GM18870 (cell line): ENCODE measurements at regions not wholly inside any gene's neighbourhood (a gene's known extent, or its start where the extent isn't known, plus 50 kb on each side); places are given as distances from the start of the nearest gene placed in this dataset.

Source experiments
- ATAC-seq: cut with Tn5 transposase; IDR thresholded peaks from one replicate; pipeline ENCODE4 v1.9.1; 2021; ENCODE audit warnings: moderate library complexity; ENCODE audit not compliant: unreplicated experiment

DNA sequence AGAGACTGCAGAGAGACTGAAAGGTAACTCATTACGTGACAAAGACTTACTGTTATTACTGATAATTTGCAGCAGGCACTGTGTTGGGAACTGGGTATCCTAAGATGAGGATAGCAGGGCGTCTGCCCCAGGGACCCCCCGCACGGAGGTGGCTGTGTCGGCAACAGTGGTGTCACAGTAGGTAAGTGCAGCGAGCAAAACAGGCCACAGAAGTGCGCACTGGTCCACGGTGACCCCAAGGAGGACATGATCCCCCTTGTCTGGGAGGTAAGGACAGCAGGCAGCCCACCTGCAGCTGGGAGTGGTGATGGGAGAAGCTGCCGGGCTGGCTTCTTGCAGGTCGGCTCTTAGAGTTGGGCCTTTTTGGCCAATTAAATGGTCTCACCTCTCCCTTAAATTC is 82.9 kb downstream of the FAM43A start:
- ATAC-seq, result no peak

- ATAC-seq, result peak; percentile 94
These were observed 83.4 kb downstream of the FAM43A start for GRCh38 chr3:194769020-194769643.

GRCh38 chr3:194772241-194773000 is 86.7 kb downstream of the FAM43A start:
- no peak for ATAC-seq

DNA sequence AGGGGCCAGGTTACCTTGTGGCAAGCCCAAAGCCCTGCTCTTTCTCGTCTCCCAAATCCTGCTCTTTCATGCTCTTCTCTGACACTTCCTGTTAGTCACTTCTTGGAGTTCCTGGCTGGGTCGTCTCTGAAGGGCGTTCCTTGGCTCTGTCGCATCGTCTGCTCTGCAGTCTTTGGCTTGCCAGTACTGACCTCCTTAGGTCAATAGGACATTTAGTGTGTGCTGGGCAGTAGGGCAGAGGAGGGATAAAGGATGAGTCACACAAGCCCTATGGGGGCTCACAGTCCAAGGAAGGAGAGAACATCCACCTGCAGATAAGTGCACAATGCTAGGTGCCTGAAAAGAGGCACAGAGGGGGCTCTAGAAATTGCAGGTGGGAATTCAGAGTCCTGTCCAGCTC is 87.5 kb downstream of the FAM43A start:
- no peak for ATAC-seq

GRCh38 chr3:194773771-194774455 is 88.2 kb downstream of the FAM43A start:
- ATAC-seq, result no peak

GRCh38 chr3:194775266-194775665 is 89.6 kb downstream of the FAM43A start:
- no peak for ATAC-seq

- no peak for ATAC-seq
These were observed 90.0 kb downstream of the FAM43A start for GRCh38 chr3:194775731-194776130.

- no peak for ATAC-seq
These were observed 92.0 kb downstream of the FAM43A start for GRCh38 chr3:194777729-194778128.

DNA sequence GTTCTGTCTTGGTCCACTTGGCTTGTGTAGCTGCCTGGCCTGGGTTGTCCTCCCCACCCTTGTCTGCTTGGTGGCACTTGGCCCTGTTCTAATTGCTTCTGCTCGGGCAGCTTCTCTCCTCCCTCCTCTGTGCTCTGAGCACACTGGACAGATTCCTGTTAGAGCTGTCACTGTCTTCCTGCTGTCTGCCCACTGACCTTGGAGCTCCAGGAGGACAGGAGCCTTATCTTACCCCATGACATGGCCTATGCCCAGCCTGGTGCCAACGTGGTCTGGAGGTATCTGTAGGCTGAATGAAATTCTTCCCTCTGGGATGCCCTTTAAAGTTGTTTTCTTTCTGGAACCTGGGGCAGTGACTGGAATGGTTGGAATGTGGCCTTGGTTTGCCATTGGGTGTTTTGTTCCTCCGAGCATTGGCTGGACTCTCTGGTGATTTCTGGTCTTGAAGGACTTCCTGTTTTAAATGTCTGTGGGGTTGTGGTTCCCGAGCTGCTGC is 94.1 kb downstream of the FAM43A start:
- no peak for ATAC-seq

GRCh38 chr3:194780706-194781105 is 95.0 kb downstream of the FAM43A start:
- ATAC-seq, result no peak

- ATAC-seq, result no peak
These were observed 95.9 kb downstream of the FAM43A start for GRCh38 chr3:194781617-194782016.

DNA sequence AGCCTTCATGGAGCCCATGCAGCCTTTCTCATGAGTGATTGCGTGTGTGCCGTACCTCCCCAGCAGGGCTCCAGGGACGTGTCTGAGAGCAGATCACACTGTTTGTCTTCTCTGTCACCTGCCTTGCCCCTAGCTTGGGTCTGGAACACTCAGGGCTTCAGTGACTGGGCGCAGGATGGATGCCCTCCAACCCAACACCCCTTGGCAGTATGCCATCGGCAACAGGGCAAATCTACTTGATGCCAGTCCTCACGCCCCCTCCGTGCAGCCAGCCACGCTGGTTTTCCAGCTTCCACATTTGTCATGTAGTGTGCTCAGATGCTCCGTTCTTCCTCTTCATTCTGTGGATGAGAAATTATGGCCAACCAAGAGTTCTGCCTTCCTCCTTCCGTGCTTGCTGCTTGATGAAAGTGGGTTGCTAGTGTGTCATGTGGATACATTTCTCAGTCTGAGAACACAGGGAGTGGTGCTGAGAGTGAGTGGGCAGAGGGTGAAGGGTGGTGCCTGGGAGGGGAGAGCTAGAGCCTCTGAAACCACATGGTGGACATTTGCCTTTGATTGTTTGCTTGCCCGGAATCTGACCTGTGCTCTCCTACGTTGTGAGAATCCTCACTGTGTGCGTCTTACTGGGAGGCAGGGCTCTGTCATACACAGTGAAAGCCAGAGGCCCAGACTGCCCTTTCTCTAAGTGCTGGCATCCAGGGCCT is 97.2 kb downstream of the FAM43A start:
- ATAC-seq, result no peak

DNA sequence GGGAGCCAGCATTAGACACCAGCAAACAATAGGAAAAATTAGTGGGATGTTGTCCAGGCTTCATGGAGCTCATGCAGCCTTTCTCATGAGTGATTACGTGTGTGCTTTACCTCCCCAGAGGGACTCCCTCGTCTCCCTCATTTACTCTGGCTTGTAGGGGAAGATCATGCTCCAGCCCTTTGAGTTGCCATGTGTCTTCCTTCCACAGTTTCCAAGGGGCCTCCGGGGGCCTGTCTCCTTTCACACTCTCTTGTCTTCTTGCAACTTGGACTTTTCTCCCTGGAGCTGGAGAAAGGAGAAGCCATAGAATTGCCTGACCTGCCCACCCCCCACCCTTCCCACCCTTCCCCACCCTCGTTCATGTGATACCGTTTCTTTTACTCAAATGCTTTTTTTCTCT is 98.7 kb downstream of the FAM43A start:
- no peak for ATAC-seq

DNA sequence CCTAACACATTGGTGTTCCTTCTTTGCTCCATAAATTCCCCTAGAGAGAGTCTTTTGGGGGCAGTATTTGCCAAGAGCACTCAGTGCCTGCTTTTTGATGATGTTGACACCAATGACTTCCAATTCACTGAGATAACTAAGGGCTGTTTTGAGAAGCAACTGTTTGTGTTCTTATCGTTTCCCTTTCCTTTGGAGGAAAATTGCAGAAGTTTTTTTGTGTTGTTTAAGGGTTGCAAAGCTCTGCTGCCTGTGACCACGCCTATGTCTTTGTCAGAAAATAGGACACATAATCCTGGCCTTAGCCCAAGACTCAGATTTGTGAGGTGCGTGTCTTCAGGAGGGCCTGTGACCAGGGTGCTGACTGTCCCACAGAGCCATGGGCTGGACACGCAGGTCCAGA is 99.6 kb downstream of the FAM43A start:
- no peak for ATAC-seq

GRCh38 chr3:194787072-194787471 is 101.4 kb downstream of the FAM43A start:
- no peak for ATAC-seq

- no peak for ATAC-seq
These were observed 102.0 kb downstream of the FAM43A start for GRCh38 chr3:194787650-194788049.

GRCh38 chr3:194792368-194792767 is 106.7 kb downstream of the FAM43A start:
- no peak for ATAC-seq

DNA sequence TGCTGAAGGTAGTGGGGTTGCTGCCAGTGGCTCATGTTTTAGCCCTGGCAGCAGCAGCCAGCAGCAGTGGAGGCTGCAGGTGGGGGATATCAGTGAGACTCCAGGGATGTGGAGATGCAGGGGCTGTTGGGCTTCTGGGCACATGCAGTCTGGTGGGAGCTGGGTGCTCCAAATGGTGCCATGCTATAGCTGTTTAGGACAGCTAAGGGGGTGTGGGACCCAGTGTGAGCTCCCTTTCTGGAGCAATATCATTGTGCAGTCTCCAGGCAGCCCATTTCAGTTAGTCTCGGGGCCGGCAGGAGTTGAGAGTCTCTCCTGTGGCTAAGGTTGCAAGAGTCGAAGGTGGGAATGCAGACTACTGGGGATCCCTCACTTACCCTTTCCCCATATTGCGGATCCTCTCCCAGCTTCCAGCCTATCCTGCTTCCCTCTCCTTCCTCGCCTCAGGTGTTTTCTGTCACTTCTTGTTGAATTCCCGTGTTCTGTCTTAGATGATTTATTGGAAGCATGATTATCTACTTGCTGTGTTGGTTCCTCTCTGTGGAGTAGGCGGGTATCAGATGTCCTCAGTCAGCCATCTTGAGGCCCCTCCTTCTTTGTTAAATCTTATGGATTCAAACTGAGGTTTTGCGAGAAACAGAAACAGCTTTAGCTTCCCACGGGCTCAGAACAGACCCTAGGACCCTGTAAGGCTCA is 112.0 kb downstream of the FAM43A start:
- no peak for ATAC-seq

GRCh38 chr3:194798486-194798885 is 112.8 kb downstream of the FAM43A start:
- ATAC-seq, result no peak

- ATAC-seq, result no peak
These were observed 114.3 kb downstream of the FAM43A start for GRCh38 chr3:194800002-194800401.
